ENCODE measurements at regions not wholly inside any gene's neighbourhood (a gene's known extent, or its start where the extent isn't known, plus 50 kb on each side); places are given as distances from the start of the nearest gene placed in this dataset.

DNA sequence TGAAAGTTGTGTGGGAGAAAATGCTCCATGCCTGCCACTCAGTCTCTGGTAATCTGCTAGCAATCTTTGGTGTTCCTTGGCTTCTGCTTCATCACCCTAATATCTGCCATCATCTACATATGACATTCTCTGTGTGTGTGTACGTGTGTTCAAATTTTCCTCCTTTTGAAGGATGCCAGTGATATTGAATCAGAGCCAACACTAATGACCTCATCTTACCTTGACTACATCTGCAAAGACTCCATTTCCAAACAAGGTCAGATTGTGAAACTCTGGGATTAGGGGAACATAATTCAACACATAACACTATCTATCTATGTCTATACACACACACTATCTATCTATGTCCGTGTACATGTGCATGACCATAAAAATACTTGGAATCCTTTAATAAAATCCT lies 81.4 kb upstream of the IRS2 start:
- ATAC-seq (no peak), DNase-seq (ENCODE audit: low spot score) (no peak)
- H3K4me1 Mint-ChIP-seq (ENCODE audit: low read depth in 2 of 2): peaks cover 0 to 4% of the 10 kb centered on the region in 2 donors
- no peaks in the 10 kb centered on the region for H3K36me3 Mint-ChIP-seq
- H3K27ac Mint-ChIP-seq: no peak overlapping the region
- H3K27me3 Mint-ChIP-seq: peaks cover 24 to 28% of the 10 kb centered on the region in 2 donors
- H3K9me3 Mint-ChIP-seq: no peaks in the 10 kb centered on the region
- no peak overlapping the region for H3K4me3 Mint-ChIP-seq

GRCh38 chr13:109862627-109863026 lies 76.2 kb upstream of the IRS2 start:
- no peaks in the 10 kb centered on the region for H3K4me1 Mint-ChIP-seq (ENCODE audit: low read depth in 2 of 2)
- ATAC-seq (no peak), DNase-seq (ENCODE audit: low spot score) (no peak)
- H3K27ac Mint-ChIP-seq: no peak overlapping the region
- no peak overlapping the region for H3K4me3 Mint-ChIP-seq
- peaks cover 40 to 52% of the 10 kb centered on the region in 2 donors for H3K27me3 Mint-ChIP-seq
- no peaks in the 10 kb centered on the region for H3K36me3 Mint-ChIP-seq
- no peaks in the 10 kb centered on the region for H3K9me3 Mint-ChIP-seq

- DNase-seq (ENCODE audit: low spot score) (no peak), ATAC-seq (no peak)
- H3K27ac Mint-ChIP-seq: no peak overlapping the region
- H3K9me3 Mint-ChIP-seq: peaks cover 3% of the 10 kb centered on the region
- no peaks in the 10 kb centered on the region for H3K36me3 Mint-ChIP-seq
- no peak overlapping the region for H3K4me3 Mint-ChIP-seq
- H3K27me3 Mint-ChIP-seq: peaks cover 46 to 55% of the 10 kb centered on the region in 2 donors
- no peaks in the 10 kb centered on the region for H3K4me1 Mint-ChIP-seq (ENCODE audit: low read depth in 2 of 2)
Measured at GRCh38 chr13:109859898-109860297, 73.5 kb upstream of the IRS2 start.

GRCh38 chr13:109859216-109859835 lies 72.9 kb upstream of the IRS2 start:
- H3K27me3 Mint-ChIP-seq: peaks cover 46 to 55% of the 10 kb centered on the region in 2 donors
- no peak overlapping the region for H3K27ac Mint-ChIP-seq
- no peak for ATAC-seq
- no peak overlapping the region for H3K4me3 Mint-ChIP-seq
- no peaks in the 10 kb centered on the region for H3K36me3 Mint-ChIP-seq
- DNase-seq (ENCODE audit: low spot score): no peak
- H3K4me1 Mint-ChIP-seq (ENCODE audit: low read depth in 2 of 2): no peaks in the 10 kb centered on the region
- H3K9me3 Mint-ChIP-seq: peaks cover 3% of the 10 kb centered on the region

GRCh38 chr13:109858319-109858718 lies 71.9 kb upstream of the IRS2 start:
- H3K4me3 Mint-ChIP-seq: no peak overlapping the region
- H3K27ac Mint-ChIP-seq: no peak overlapping the region
- no peaks in the 10 kb centered on the region for H3K36me3 Mint-ChIP-seq
- H3K9me3 Mint-ChIP-seq: peaks cover 3% of the 10 kb centered on the region
- no peak for ATAC-seq
- H3K4me1 Mint-ChIP-seq (ENCODE audit: low read depth in 2 of 2): no peaks in the 10 kb centered on the region
- no peak for DNase-seq (ENCODE audit: low spot score)
- H3K27me3 Mint-ChIP-seq: peaks cover 46 to 58% of the 10 kb centered on the region in 2 donors

- ATAC-seq: no peak
- Mint-ChIP-seq H3K4me1 (ENCODE audit: low read depth in 2 of 2) (no peaks in the 10 kb centered on the region), H3K27me3 (peaks cover 41 to 57% of the 10 kb centered on the region in 2 donors)
Measured at GRCh38 chr13:109857803-109858202, 71.4 kb upstream of the IRS2 start.

DNA sequence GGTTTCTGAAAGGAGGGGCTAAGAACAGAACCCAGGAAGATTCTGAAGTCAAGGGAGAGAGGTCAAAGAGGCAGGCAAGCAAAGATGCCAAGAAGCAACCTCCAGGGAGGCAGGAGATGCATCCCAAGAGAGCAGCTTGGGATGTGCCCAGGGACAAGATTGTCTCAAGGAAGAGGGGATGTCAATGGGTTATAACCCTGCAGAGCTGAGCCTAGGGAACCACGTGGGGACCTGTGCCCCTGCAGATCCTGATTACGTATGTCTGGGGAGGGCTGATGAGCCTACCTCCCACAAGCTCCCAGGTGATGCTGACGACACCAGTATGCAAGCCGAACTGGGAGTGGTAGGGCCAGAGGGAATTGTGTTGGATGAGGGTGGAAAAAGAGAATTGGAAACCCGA lies 70.9 kb upstream of the IRS2 start:
- H3K36me3 Mint-ChIP-seq: no peaks in the 10 kb centered on the region
- H3K4me1 Mint-ChIP-seq (ENCODE audit: low read depth in 2 of 2): no peaks in the 10 kb centered on the region
- DNase-seq (ENCODE audit: low spot score) (no peak), ATAC-seq (no peak)
- peaks cover 3% of the 10 kb centered on the region for H3K9me3 Mint-ChIP-seq
- no peak overlapping the region for H3K27ac Mint-ChIP-seq
- H3K27me3 Mint-ChIP-seq: peaks cover 39 to 54% of the 10 kb centered on the region in 2 donors
- H3K4me3 Mint-ChIP-seq: no peak overlapping the region

More at GRCh38 chr13:109857803-109858202, 71.4 kb upstream of the IRS2 start:
- Mint-ChIP-seq H3K4me3 (no peak overlapping the region), H3K9me3 (peaks cover 3% of the 10 kb centered on the region), H3K27ac (no peak overlapping the region), H3K36me3 (no peaks in the 10 kb centered on the region)
- no peak for DNase-seq (ENCODE audit: low spot score)

- no peak overlapping the region for H3K27ac Mint-ChIP-seq
- peaks cover 3% of the 10 kb centered on the region for H3K9me3 Mint-ChIP-seq
- DNase-seq (ENCODE audit: low spot score) (no peak), ATAC-seq (no peak)
- H3K36me3 Mint-ChIP-seq: no peaks in the 10 kb centered on the region
- no peaks in the 10 kb centered on the region for H3K4me1 Mint-ChIP-seq (ENCODE audit: low read depth in 2 of 2)
- H3K4me3 Mint-ChIP-seq: no peak overlapping the region
- peaks cover 35 to 46% of the 10 kb centered on the region in 2 donors for H3K27me3 Mint-ChIP-seq
Measured at GRCh38 chr13:109856350-109856749, 70.0 kb upstream of the IRS2 start.

DNA sequence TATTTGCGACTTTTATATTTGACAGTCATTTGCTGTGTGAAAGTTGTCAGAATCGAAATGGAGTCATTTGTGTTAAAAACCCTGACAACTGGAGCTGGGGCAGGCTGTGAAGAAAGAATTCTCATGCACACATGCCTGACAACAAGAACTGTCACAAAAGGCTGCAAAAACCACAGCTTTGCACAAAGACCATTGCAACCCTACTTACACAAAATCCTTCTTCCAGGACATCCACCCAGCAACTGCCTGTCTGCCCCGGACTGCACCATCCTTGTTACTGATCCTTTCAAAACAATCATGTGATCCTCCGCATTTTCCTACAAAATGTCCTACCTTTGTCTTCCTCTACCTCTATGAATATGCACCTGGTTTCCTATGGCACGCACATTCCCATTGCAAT lies 66.8 kb upstream of the IRS2 start:
- H3K4me1 Mint-ChIP-seq (ENCODE audit: low read depth in 2 of 2): no peaks in the 10 kb centered on the region
- peaks cover 3% of the 10 kb centered on the region for H3K9me3 Mint-ChIP-seq
- no peak overlapping the region for H3K4me3 Mint-ChIP-seq
- H3K27me3 Mint-ChIP-seq: peaks cover 33 to 39% of the 10 kb centered on the region in 2 donors
- no peak overlapping the region for H3K27ac Mint-ChIP-seq
- DNase-seq (ENCODE audit: low spot score) (no peak), ATAC-seq (no peak)
- no peaks in the 10 kb centered on the region for H3K36me3 Mint-ChIP-seq

GRCh38 chr13:109846185-109846584 lies 59.8 kb upstream of the IRS2 start:
- ATAC-seq (no peak), DNase-seq (ENCODE audit: low spot score) (no peak)
- Mint-ChIP-seq H3K36me3 (no peaks in the 10 kb centered on the region), H3K9me3 (no peaks in the 10 kb centered on the region), H3K27ac (no peak overlapping the region), H3K27me3 (peaks cover 13 to 14% of the 10 kb centered on the region in 2 donors), H3K4me1 (ENCODE audit: low read depth in 2 of 2) (no peaks in the 10 kb centered on the region), H3K4me3 (no peak overlapping the region)

GRCh38 chr13:109844396-109844795 lies 58.0 kb upstream of the IRS2 start:
- ATAC-seq (no peak), DNase-seq (ENCODE audit: low spot score) (no peak)
- Mint-ChIP-seq H3K27me3 (peaks cover 15 to 18% of the 10 kb centered on the region in 2 donors), H3K4me1 (ENCODE audit: low read depth in 2 of 2) (peaks cover 5 to 6% of the 10 kb centered on the region in 2 donors), H3K36me3 (no peaks in the 10 kb centered on the region), H3K27ac (no peak overlapping the region), H3K4me3 (no peak overlapping the region), H3K9me3 (no peaks in the 10 kb centered on the region)

DNA sequence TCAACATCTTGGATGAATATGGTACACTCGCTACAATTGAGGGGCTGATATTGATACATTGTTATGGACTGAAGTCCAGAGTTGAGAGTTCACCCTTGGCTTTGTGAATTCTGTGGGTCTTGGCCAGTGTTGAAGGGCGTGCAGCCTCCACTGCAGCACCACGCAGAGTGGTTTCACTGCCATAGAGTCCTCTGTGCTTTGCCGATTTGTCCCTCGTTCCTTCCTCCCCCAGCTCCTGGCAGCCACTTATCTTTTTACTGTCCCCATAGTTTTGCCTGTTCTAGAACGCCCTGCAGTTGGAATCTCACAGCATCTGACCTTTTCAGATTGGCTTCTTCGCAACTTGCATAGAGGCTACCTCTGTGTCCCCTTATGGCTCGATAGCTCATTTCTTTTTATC lies 57.3 kb upstream of the IRS2 start:
- Mint-ChIP-seq H3K27me3 (peaks cover 15 to 19% of the 10 kb centered on the region in 2 donors), H3K4me1 (ENCODE audit: low read depth in 2 of 2) (peaks cover 5 to 6% of the 10 kb centered on the region in 2 donors), H3K27ac (no peak overlapping the region), H3K36me3 (no peaks in the 10 kb centered on the region), H3K9me3 (no peaks in the 10 kb centered on the region), H3K4me3 (no peak overlapping the region)
- ATAC-seq: no peak
- no peak for DNase-seq (ENCODE audit: low spot score)

- DNase-seq (ENCODE audit: low spot score): no peak
- Mint-ChIP-seq H3K4me3 (no peak overlapping the region), H3K27me3 (peaks cover 15 to 19% of the 10 kb centered on the region in 2 donors), H3K9me3 (no peaks in the 10 kb centered on the region), H3K27ac (no peak overlapping the region), H3K36me3 (no peaks in the 10 kb centered on the region), H3K4me1 (ENCODE audit: low read depth in 2 of 2) (peaks cover 5 to 6% of the 10 kb centered on the region in 2 donors)
- peak in 1 of 2 donors; percentile 58 for ATAC-seq
Measured at GRCh38 chr13:109842212-109842920, 56.0 kb upstream of the IRS2 start.

GRCh38 chr13:109840893-109841287 lies 54.5 kb upstream of the IRS2 start:
- Mint-ChIP-seq H3K27ac (no peak overlapping the region), H3K4me1 (ENCODE audit: low read depth in 2 of 2) (peaks cover 5 to 6% of the 10 kb centered on the region in 2 donors), H3K36me3 (no peaks in the 10 kb centered on the region), H3K4me3 (no peak overlapping the region), H3K9me3 (no peaks in the 10 kb centered on the region), H3K27me3 (peaks cover 15 to 16% of the 10 kb centered on the region in 2 donors)
- ATAC-seq: no peak
- DNase-seq (ENCODE audit: low spot score): no peak
